Endometrium (tissue), 2 donors: ENCODE measurements at regions not wholly inside any gene's neighbourhood (a gene's known extent, or its start where the extent isn't known, plus 50 kb on each side); places are given as distances from the start of the nearest gene placed in this dataset.
A peak's percentile ranks its signal among the peaks of the same experiment; 100 is the strongest.

Experiments
- FAIRE-seq: peaks from 2 replicates; lab custom pipeline; 2012; peaks lifted over from hg19 to GRCh38; lab: Jason Lieb, UNC
- donor health status: control.
- donor health status: control.

DNA sequence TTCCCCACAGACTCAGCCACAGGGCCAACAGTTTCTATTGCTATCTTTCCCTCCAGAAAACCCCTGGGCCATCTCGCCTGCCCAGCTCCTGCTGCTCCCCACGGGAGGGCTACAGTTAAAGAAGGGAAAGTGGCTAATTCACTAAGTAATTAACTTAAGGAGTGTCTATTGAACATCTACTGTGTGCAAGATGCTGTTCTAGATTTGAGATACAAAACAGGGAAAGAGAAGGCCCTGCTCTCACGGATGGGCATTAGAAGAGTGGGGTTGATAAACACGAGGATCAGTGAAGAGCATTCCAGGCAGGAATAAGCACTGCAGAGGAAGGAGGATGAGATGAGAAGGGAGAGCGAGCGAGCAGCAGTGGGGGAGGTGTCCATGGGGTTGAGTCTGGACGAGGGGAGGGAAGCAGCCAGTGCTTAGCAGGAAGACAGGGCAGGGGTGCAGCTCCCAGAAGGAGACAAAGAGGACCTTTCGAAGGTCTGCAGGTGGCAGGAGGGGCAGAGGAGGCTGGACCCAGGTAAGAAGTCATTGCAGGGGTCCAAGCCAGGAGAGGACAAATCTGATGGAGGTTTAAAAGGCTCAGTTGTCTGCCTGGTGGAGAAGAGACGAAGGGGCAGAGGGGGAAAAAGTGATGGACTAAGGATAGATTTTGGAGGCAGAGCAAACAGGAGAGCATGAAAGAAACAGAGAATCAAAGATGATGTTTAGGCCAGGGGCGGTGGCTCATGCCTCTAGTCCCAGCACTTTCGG, 64.7 kb downstream of the KLF15 start:
- no peak for FAIRE-seq

GRCh38 chr3:126291537-126291936, 65.7 kb downstream of the KLF15 start:
- FAIRE-seq = no peak

- no peak for FAIRE-seq
These were observed 66.1 kb downstream of the KLF15 start for GRCh38 chr3:126291061-126291460.

- no peak for FAIRE-seq
These were observed 66.9 kb downstream of the KLF15 start for GRCh38 chr3:126290325-126290724.

- no peak for FAIRE-seq
These were observed 68.1 kb downstream of the KLF15 start for GRCh38 chr3:126289096-126289495.

- no peak for FAIRE-seq
These were observed 68.9 kb downstream of the KLF15 start for GRCh38 chr3:126288314-126288713.

- FAIRE-seq = no peak
These were observed 69.5 kb downstream of the KLF15 start for GRCh38 chr3:126287536-126288241.

DNA sequence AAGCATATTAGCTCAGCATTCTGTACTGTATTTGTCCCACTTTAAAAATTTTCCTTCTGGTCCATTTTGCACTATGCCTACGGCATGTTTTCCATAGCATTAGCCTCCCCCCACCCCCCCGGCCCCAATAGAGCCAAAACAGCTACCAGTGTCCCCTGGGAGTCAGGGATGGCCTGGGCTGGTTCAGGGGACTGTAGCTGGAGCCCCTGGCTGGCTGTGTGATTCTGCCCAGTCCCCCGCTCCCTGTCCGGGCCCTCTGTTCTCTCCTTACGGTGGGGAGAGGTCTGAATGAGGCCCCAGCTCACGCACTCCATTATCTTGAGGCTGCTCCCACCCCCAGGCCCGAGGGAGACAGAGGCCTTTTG, 70.1 kb downstream of the KLF15 start:
- no peak for FAIRE-seq

- no peak for FAIRE-seq
These were observed 71.8 kb downstream of the KLF15 start for GRCh38 chr3:126285369-126285768.

GRCh38 chr3:126284258-126284904, 72.8 kb downstream of the KLF15 start:
- FAIRE-seq = no peak

DNA sequence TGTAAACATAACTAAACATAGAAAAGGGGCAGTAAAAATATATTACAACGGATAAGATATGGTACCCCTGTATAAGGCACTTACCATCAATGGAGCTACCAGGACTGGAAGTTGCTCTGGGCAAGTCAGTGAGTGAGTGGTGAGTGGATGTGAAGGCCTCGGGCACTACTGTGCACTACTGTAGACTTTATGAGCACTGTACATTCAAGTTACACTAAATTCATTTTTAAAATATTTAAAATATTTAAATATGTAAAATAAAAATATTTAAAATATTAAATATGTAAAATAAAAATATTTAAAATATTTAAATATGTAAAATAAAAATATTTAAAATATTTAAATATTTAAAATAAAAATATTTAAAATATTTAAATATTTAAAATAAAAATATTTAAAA, 73.6 kb downstream of the KLF15 start:
- peak; percentile 99 for FAIRE-seq

GRCh38 chr3:126279853-126280252, 77.4 kb downstream of the KLF15 start:
- FAIRE-seq = no peak

DNA sequence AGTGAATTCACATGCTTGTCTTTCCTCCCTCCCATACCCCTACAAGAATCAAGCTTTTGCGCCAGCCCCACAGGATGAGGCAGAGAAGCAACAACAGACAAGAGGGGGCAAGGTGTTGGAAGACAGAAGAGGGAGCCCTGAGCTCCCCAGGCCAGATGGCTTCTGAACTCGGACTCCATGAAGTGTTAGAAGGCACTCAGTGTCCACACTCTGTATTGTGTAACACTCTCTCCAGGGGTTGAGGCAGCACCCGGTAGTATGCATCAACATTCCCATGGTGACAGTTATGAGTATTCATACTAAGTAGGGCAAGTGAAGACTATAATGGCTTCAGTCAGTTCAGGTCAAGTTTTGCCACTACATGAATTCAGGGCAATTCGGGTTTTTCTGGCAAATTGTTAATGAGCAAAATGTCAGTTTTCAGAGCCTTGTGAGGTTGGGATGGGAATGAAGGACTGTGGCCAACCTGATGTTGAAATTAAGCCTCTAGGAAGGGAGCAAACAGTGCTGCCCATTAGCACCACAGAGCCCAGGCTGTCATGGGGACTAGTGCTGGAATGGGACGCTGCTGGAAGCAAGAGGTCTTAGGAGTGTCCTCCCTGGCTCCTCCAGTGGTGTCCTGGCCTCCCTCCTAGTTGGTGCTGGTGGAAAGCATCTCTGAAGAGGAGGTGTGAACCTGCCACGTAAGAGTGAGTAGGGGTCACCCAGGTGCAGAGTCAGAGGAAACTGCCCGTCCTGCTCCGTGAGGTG, 79.4 kb downstream of the KLF15 start:
- no peak for FAIRE-seq

DNA sequence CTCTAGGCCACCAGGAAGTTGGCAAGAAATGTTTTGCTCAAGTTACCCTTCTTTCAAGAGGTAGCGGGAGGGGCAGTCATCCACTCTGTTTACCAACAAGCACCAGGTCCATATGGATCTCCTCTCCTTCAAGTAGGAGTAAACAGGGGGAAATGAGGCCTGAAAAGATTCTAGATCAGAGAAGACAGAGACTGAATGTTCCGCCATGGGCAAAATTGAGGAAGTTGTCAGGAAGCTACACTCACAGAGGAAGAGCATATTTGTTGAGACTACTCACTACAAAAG, 81.6 kb downstream of the KLF15 start:
- no peak for FAIRE-seq

DNA sequence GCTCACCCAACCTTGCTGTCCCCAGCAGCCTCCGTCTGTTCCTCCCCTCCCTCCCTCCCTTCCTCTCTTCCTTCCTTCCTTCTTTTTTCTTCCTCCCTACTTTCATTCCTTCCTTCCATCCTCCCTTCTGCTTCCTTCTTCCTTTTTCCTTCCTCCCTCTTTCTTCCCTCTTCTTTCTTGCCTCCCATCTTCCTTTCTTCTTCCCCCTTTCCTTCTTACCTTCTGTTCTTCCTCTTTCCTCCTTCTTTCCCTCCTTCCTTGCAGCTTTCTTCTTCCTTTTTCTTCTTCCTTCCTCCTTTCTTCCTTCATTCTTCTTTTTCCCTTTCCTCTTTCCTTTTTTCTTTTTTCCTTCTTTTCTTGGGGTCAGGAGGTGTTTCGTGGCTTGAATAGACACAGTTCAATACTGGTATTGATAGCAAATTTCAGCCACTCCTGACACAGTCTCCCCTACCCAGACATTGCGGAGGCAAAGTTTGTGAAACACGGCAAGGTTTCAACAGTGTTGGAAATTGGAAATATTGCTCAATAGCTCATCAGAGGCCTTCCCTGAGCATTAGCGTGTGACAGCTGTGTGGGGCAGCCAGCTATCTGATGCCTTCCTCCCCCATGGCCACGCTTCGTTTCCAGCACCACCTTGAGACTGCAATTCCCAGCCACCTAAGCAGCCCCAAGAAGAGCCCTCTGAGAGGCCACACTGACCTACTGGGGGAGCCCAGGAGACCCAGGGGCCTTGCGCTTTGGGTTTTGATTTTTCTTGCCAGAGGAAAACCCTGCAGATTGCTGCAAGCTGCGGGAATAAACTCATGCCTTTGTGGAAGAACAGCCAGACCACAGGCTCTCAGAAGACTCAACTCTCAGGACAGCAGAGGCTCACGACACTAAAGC, 82.2 kb downstream of the KLF15 start:
- no peak for FAIRE-seq

DNA sequence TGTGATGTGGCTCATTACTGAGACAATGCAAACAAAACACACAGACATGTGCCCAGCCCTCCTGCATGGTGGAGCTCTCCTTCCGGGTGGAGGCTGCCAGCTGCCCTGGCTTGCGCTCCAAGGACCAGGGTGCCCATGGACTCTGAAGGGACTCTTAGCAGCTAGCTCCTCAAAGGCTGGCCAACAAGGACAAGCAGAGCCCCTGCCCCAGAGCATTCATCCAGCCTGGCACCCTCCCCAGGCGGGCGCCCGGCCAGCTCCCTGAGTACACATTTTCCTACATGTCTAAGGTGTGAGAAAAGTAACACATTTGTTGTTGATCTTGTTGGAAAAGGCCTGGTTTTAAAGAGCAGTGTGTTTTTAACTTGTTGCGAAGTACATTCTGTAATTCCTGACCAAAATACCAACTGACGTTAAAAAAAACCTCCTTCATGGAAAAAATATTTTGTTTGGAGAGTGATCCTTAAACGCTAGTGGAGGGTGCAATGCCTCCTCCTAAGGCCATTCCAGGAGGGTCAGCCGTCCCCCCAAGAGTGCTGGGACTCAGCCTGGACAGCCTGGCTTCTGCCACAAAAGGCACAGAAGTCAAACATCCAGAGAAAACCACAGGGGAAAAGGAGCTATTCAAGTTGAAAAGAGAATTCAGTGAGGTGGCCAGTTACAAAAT, 86.9 kb downstream of the KLF15 start:
- no peak for FAIRE-seq

GRCh38 chr3:126269354-126269753, 87.9 kb downstream of the KLF15 start:
- no peak for FAIRE-seq

DNA sequence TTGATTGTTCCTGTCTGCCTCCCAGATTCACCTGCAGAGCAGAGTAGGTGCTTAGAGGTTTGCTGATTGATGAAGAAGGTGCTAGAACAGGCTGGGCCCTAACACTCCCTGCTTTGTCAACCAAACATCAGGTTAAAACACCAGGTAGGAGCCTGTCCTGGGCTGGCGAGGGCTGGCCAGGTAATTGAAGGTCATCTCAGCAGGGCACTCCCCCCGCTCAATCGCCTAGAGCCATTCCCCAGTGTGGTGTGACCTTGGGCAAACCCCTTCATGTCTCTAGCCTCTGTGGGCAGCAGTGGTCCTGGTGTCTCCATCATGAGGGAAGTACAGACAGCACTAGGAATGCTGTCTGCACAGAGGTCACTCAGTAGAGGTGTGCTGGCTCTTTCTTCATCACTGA, 88.3 kb downstream of the KLF15 start:
- FAIRE-seq = no peak

GRCh38 chr3:126267976-126268615, 87.7 kb upstream of the ALDH1L1 start:
- FAIRE-seq = no peak

GRCh38 chr3:126267169-126267975, 87.0 kb upstream of the ALDH1L1 start:
- FAIRE-seq = no peak
